ENCODE measurements at regions not wholly inside any gene's neighbourhood (a gene's known extent, or its start where the extent isn't known, plus 50 kb on each side); places are given as distances from the start of the nearest gene placed in this dataset.
"Not testable (repeated sequence)": the region's sequence is repeated elsewhere in the genome, so short reads cannot be mapped to it uniquely, and the experiment has no call there.

GRCh38 chr15:96213045-96213444, 117.5 kb upstream of the NR2F2 start:
- no peak for DNase-seq (ENCODE audit: low read depth)

GRCh38 chr15:96213896-96214295, 116.6 kb upstream of the NR2F2 start:
- DNase-seq (ENCODE audit: low read depth) = no peak

- not testable (repeated sequence) for DNase-seq (ENCODE audit: low read depth)
Observed at GRCh38 chr15:96216481-96216880, 114.0 kb upstream of the NR2F2 start.

DNA sequence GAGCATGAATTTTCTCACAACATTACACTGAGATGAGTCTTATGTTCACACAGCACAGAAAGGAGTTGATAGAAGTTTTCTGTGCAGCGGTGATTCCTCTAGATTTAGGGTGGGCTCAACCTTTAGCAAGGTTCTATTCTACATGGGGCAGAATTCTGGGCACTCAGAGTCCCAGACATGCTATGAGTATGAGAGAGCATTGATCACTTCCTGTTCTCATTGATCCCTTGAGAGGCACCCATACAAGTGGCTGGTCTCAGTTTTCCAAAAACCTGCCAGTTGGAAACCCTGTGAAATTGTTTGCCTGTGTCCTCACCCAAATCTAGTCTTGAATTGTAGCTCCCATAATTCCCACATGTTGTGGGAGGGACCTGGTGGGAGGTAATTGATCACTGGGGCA, 112.5 kb upstream of the NR2F2 start:
- no peak for DNase-seq (ENCODE audit: low read depth)

DNA sequence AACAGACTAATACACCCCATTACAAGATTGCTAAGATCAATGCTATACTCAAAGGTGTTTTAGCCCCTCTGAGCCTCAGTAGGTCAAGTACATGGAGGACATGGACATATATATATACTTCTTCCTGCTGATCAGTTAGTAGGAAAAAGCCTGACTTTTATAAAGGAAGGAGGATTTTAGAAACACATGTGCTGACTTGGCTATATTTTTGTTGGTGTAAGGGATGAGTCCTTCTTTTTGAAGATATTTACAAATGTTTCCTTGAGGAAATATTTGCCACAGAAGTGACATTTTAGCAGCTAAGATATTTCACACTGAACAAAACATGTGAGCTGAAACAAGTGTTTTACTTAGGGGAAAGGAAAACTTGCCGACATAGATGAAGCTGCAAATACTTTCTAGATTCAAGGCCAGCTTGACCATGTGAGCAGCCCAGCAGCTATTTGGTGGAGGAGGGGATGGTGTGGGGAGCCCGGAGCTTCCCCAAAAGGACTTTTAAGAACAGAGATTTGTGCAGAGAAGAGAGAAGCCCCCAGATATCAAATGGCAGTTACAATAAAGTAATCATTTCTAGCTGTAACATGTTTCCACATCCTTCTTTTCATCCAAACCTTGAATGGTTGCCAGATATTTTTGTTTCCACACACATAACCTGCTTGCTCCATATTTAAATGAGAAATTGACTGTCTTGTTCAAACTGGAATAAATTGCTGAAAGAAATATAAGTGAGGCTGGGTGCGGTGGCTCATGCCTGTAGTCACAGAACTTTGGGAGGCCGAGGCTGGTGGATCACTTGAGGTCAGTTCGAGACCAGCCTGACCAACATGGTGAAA, 111.7 kb upstream of the NR2F2 start:
- no peak for DNase-seq (ENCODE audit: low read depth)

DNA sequence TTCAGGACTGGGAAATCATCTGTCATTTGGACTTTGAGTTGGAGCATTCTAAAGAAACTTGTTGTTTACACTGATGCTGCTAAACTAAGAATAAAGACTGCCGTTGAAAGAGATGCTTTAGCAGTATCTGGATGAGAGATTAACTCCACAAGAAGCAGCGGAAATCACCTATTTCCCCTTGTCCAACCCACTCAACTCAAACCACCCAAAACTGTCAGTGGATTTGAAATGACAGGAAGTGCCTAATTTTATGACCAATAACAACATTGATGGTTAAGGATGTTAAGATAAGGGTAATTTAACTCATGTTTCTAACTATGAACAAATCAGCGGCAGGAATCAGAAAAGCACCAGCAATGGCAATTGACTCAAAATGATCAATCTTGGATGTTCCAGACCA, 110.8 kb upstream of the NR2F2 start:
- no peak for DNase-seq (ENCODE audit: low read depth)

- no peak for DNase-seq (ENCODE audit: low read depth)
Observed at GRCh38 chr15:96220657-96221056, 109.8 kb upstream of the NR2F2 start.

DNA sequence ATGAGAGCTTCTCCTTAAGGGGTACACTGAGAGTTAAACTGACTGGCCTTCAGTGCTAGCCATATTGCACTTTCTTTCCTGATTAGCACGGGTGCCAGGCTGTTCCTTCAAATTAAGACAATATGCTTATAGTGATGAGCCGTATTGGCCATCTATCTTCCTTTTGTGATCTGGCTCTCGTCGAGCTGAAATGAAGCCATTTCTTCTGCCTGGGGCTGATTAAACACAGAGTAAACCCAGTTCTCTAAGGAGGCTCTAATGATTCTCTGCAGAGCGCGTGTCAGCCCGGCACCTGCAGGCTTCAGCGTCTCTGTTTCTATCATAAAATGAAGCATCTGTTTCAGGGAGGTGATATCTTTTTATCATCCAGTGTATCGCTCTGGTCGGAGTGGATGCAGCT, 107.5 kb upstream of the NR2F2 start:
- no peak for DNase-seq (ENCODE audit: low read depth)

DNA sequence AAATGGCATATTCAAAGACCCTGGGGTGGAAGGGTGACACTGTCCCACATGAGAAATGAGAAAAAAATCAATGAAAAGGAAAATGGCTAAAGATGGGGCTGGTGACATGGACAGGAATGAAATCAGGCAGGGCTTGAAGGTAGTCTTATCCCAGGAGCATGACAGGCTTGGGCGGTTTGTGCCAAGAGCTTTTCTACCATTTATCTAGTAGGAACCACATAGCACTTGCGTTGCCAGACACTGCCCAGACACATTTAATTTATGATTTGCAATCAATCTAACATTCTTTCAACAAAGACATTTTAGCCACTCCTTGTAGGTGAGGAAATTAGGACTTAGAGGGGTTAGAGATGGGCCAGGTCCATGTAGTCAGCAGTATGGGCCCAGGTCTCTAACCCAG, 106.6 kb upstream of the NR2F2 start:
- DNase-seq (ENCODE audit: low read depth) = no peak

DNA sequence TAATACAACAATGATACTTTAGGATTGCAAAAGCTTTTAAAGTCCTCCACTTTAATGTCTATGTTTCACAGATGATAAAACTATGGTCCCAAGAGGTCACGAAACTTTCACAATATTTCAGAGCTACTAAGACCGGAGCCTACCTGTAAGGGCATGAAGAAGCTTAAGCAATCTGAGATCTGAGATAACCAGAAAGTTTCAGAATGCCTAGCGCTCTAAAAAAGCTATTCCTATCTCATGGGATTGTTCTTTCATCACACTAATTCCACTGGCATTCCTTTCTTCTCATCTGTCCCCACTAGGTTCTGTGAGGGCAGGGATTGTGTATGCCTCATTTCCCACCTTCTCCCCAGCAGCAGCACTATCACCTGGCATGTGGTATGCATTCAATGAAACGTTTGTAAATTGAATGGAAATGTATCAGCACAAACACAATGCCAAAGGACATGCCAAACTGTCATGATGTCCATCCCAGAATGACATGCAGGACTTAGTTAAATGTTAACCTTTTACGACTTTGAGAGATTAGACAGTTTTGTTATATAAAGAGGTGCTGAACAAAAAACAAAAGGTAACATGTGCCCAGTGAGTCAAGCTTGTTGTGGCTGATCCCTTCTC, 104.7 kb upstream of the NR2F2 start:
- no peak for DNase-seq (ENCODE audit: low read depth)

DNA sequence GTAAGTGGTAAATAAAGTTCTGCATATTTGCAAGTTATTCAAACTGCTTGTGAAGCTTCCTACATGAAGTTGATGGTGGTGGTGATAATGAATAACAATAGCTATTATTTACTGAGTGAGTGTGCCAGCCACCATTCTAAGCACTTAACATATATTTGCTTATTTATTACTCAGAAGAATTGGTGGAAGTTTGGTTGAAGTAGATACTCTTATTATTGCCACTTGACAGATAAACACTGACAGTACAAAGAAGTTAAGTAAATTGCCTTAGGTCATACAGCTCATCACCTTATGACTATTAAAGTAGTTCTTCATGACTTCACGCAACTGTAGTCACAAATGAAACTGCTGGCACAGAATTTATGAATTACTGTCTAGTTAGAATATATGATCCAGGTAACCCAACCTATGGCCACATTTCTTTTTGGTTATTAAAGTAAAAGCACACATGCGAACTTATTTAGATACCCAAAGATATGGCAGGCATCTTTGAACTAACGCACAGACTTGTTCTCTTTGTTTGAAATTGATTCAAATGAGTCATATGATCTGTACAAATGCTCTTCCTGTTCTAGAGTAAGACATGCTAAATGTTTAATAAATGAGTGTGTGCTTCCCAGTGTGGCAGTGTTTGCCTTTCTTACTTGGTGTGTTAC, 99.8 kb upstream of the NR2F2 start:
- peak; percentile 73 for DNase-seq (ENCODE audit: low read depth)

DNA sequence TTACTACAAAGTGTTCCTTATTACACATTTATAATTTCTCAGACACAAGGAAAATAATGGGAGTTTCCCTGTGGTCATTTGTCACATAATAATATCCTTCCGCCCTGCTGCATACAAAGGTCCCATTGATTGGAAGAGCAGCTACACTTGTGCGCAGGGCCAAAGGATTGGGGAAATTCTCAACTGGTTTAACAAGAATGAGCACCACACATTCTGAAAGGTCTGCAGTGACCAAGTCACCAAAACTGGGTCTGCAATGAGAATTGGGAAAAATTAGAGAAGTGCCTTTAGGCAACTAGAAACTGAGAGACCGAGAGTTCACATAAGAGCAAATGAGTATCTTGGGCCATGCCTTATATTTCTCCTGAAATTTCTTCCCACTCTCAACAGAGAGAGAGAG, 98.2 kb upstream of the NR2F2 start:
- peak; percentile 49 for DNase-seq (ENCODE audit: low read depth)

- peak; percentile 98 for DNase-seq (ENCODE audit: low read depth)
Observed at GRCh38 chr15:96234109-96234892, 96.2 kb upstream of the NR2F2 start.

DNA sequence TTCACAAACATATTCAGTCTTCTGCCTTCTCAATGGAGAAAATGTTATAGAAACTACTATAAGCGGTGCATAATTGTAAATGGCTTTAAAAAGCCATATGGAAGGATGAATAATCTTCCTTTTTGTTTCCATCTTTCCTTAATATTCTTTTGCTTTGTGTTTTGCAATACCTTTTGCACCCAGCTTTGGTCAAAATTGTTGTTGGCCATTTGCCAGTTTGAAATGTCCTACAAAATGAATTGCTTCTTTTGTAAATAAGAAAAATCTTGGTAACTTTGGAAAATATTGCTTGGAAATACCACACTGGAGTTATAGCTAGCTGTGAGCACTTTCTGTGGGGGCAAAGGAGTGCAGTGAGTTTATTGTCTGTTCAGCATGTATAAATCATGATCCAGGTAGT, 93.5 kb upstream of the NR2F2 start:
- DNase-seq (ENCODE audit: low read depth) = no peak

GRCh38 chr15:96242761-96243160, 87.7 kb upstream of the NR2F2 start:
- DNase-seq (ENCODE audit: low read depth) = no peak

DNA sequence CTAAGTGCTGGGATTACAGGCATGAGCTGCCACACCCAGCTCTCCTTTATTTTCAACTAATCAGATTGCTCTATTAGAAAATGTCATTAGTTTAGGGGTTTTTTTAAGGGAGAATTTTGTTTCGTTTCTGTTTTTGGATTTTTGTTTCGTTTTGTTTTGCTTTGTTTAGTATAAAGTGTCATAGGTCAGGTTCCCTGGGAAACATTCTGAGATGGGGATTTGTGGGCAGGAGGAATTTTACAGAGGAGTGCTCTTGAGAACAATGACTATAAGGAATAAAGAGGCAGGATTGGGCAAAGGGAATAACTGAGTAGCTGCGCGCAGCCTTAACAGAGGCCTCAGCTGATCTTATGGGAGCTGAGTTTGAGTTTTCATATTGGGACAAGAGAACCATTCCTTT, 86.8 kb upstream of the NR2F2 start:
- DNase-seq (ENCODE audit: low read depth) = no peak

DNA sequence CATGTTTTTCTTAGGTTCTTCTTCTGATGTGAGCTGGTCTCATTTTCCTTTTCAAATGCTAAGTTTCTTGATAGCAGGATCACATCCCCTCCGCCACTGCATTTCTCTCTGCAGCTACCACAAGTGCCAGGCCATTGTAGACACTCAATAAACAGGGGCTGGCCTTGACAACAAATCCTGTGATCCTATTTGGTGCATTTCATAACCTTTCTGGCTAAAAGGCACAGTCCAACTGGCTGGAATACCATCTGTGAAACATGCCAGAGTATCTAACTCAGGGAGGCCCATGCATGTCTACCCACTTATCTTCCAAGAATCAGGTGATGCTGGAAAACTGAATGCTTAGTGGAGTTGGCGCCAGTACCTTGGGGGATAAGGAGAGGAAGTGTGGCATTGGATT, 85.2 kb upstream of the NR2F2 start:
- DNase-seq (ENCODE audit: low read depth) = no peak

- DNase-seq (ENCODE audit: low read depth) = no peak
Observed at GRCh38 chr15:96246057-96246456, 84.4 kb upstream of the NR2F2 start.

- no peak for DNase-seq (ENCODE audit: low read depth)
Observed at GRCh38 chr15:96247621-96248305, 82.7 kb upstream of the NR2F2 start.

DNA sequence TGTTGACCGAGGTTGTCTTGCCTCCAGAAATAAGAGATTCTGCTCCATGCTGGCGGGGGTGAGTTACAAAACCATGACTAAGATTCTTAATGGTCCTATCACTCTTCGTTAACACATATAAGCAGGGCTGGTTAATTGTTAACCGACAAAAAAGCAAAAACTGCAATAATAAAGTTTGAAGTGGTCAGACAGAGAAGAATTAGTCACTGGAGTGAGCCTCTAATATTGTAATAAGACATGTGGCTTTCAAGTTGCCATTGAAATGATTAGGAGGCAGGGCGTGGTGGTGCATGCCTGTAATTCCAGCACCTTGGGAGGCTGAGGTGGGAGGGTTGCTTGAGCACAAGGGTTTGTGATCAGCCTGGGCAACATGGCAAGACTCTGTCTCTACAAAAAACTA, 78.4 kb upstream of the NR2F2 start:
- DNase-seq (ENCODE audit: low read depth) = no peak

- DNase-seq (ENCODE audit: low read depth) = no peak
Observed at GRCh38 chr15:96253006-96253747, 77.3 kb upstream of the NR2F2 start.

Measured in RPMI7951 (cell line).